HG02884 (cell line): ENCODE measurements at regions not wholly inside any gene's neighbourhood (a gene's known extent, or its start where the extent isn't known, plus 50 kb on each side); places are given as distances from the start of the nearest gene placed in this dataset.
"Not testable (repeated sequence)": the region's sequence is repeated elsewhere in the genome, so short reads cannot be mapped to it uniquely, and the experiment has no call there.

Source experiments
- ATAC-seq: cut with Tn5 transposase; IDR thresholded peaks from one replicate; pipeline ENCODE4 v1.9.1; 2021; ENCODE audit warnings: mild to moderate bottlenecking, moderate library complexity; ENCODE audit not compliant: unreplicated experiment

GRCh38 chrX:26631385-26631784 is 415.4 kb downstream of the MAGEB5 start:
- no peak for ATAC-seq

- ATAC-seq, result no peak
Measured at GRCh38 chrX:26613956-26614355, 398.0 kb downstream of the MAGEB5 start.

- no peak for ATAC-seq
Measured at GRCh38 chrX:26606971-26607370, 391.0 kb downstream of the MAGEB5 start.

- ATAC-seq, result no peak
Measured at GRCh38 chrX:26597981-26598380, 382.0 kb downstream of the MAGEB5 start.

- ATAC-seq, result no peak
Measured at GRCh38 chrX:26590849-26591248, 374.9 kb downstream of the MAGEB5 start.

- ATAC-seq, result no peak
Measured at GRCh38 chrX:26586570-26586969, 370.6 kb downstream of the MAGEB5 start.

- no peak for ATAC-seq
Measured at GRCh38 chrX:26581091-26581490, 365.1 kb downstream of the MAGEB5 start.

- ATAC-seq, result no peak
Measured at GRCh38 chrX:26580021-26580420, 364.1 kb downstream of the MAGEB5 start.

GRCh38 chrX:26574234-26574633 is 358.3 kb downstream of the MAGEB5 start:
- ATAC-seq, result no peak

- no peak for ATAC-seq
Measured at GRCh38 chrX:26562156-26562555, 346.2 kb downstream of the MAGEB5 start.

GRCh38 chrX:26559855-26560254 is 343.9 kb downstream of the MAGEB5 start:
- no peak for ATAC-seq

- ATAC-seq, result no peak
Measured at GRCh38 chrX:26558719-26559386, 342.9 kb downstream of the MAGEB5 start.

- no peak for ATAC-seq
Measured at GRCh38 chrX:26557691-26558321, 341.8 kb downstream of the MAGEB5 start.

- not testable (repeated sequence) for ATAC-seq
Measured at GRCh38 chrX:26525768-26526167, 309.8 kb downstream of the MAGEB5 start.

GRCh38 chrX:26522501-26522900 is 306.5 kb downstream of the MAGEB5 start:
- no peak for ATAC-seq

GRCh38 chrX:26511589-26512363 is 295.8 kb downstream of the MAGEB5 start:
- no peak for ATAC-seq

GRCh38 chrX:26470941-26471340 is 255.0 kb downstream of the MAGEB5 start:
- no peak for ATAC-seq

GRCh38 chrX:26466387-26466786 is 250.4 kb downstream of the MAGEB5 start:
- ATAC-seq, result no peak

GRCh38 chrX:26445288-26445687 is 229.3 kb downstream of the MAGEB5 start:
- ATAC-seq, result no peak

- not testable (repeated sequence) for ATAC-seq
Measured at GRCh38 chrX:26444417-26444816, 228.4 kb downstream of the MAGEB5 start.

GRCh38 chrX:26442340-26442739 is 226.4 kb downstream of the MAGEB5 start:
- no peak for ATAC-seq

GRCh38 chrX:26414534-26414933 is 198.6 kb downstream of the MAGEB5 start:
- no peak for ATAC-seq
